Adipocyte (in vitro differentiated cells): ENCODE measurements at regions not wholly inside any gene's neighbourhood (a gene's known extent, or its start where the extent isn't known, plus 50 kb on each side); places are given as distances from the start of the nearest gene placed in this dataset.

Source experiments
- DNase-seq: peaks from one replicate; pipeline ENCODE4 v3.0.0-alpha.2; 2015; ENCODE audit warnings: low read depth
- H3K27me3 ChIP-seq: replicated peaks from 2 replicates; pipeline ENCODE4 v1.7.0; 2013; ENCODE audit warnings: mild to moderate bottlenecking, low read length, moderate library complexity; ENCODE audit not compliant: control insufficient read depth, insufficient read depth
- H3K36me3 ChIP-seq: 2 replicates; pipeline ENCODE4 v1.7.0; 2013; ENCODE audit warnings: low read length, mild to moderate bottlenecking, moderate library complexity; ENCODE audit not compliant: control insufficient read depth, insufficient read depth, severe bottlenecking
- H3K4me1 ChIP-seq: 2 replicates; pipeline ENCODE4 v1.7.0; 2013; ENCODE audit warnings: mild to moderate bottlenecking, low read length, moderate library complexity; ENCODE audit not compliant: control insufficient read depth, insufficient read depth
- H3K4me3 ChIP-seq: 2 replicates; pipeline ENCODE4 v1.7.0; 2013; ENCODE audit warnings: mild to moderate bottlenecking, low read length, moderate library complexity
- H3K9ac ChIP-seq: 2 replicates; pipeline ENCODE4 v1.7.0; 2013; ENCODE audit warnings: mild to moderate bottlenecking, low read length, moderate library complexity
- H3K9me3 ChIP-seq: 2 replicates; pipeline ENCODE4 v1.7.0; 2013; ENCODE audit warnings: mild to moderate bottlenecking, low read length, moderate library complexity; ENCODE audit not compliant: control insufficient read depth

GRCh38 chr10:6657669-6658068, 77.6 kb upstream of the PRKCQ start:
- Histone ChIP-seq H3K4me1 (no peaks in the 10 kb centered on the region), H3K9ac (no peak overlapping the region), H3K27me3 (peaks cover 47% of the 10 kb centered on the region), H3K9me3 (peaks cover 5% of the 10 kb centered on the region), H3K36me3 (no peaks in the 10 kb centered on the region), H3K4me3 (no peak overlapping the region)
- DNase-seq = no peak

DNA sequence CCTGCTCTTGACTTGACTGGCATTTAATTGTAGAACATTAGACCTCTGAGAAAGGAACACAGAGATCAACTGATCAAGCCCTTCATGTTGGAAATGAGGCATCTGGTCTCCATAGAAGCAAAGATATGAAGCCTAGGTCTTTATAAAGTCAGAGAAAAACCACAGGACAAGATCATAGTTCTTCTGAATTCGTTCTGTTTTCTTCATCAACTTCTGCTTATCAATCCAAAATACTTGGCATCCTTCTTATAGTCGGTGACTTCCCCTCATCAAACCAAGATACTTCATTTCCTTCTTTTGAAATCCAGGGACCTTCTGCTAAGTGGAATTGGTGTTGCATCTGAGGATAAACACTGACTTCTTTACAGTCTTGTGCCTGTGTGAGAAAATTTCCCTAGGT, 77.1 kb upstream of the PRKCQ start:
- peaks cover 47% of the 10 kb centered on the region for H3K27me3 ChIP-seq
- no peaks in the 10 kb centered on the region for H3K36me3 ChIP-seq
- no peaks in the 10 kb centered on the region for H3K4me1 ChIP-seq
- no peak overlapping the region for H3K4me3 ChIP-seq
- peaks cover 5% of the 10 kb centered on the region for H3K9me3 ChIP-seq
- H3K9ac ChIP-seq = no peak overlapping the region
- DNase-seq = no peak

GRCh38 chr10:6654571-6654970, 74.5 kb upstream of the PRKCQ start:
- Histone ChIP-seq H3K36me3 (no peaks in the 10 kb centered on the region), H3K4me1 (no peaks in the 10 kb centered on the region), H3K4me3 (no peak overlapping the region), H3K27me3 (peaks cover 50% of the 10 kb centered on the region), H3K9me3 (peaks cover 5% of the 10 kb centered on the region), H3K9ac (no peak overlapping the region)
- no peak for DNase-seq

DNA sequence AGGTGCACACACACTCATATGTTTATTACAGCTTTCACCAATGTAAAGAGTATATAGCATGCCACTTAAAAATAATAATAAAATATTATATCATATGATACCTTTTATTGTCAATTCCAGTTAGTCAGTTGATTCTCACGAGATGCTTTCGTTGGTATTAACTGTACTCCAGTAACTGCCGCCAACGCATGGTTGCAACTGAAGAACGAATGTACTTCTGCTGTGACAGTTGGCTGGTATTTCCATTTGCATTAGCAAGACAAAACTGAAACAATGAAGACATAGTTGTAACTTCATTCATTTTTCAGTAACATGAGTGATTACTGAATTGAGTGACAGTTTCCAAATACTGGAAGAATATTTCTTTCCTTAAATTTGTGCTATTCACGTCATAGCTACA, 70.5 kb upstream of the PRKCQ start:
- H3K9ac ChIP-seq = no peak overlapping the region
- no peaks in the 10 kb centered on the region for H3K36me3 ChIP-seq
- no peak overlapping the region for H3K4me3 ChIP-seq
- no peak for DNase-seq
- peaks cover 14% of the 10 kb centered on the region for H3K27me3 ChIP-seq
- H3K4me1 ChIP-seq = no peaks in the 10 kb centered on the region
- H3K9me3 ChIP-seq = peaks cover 2% of the 10 kb centered on the region

DNA sequence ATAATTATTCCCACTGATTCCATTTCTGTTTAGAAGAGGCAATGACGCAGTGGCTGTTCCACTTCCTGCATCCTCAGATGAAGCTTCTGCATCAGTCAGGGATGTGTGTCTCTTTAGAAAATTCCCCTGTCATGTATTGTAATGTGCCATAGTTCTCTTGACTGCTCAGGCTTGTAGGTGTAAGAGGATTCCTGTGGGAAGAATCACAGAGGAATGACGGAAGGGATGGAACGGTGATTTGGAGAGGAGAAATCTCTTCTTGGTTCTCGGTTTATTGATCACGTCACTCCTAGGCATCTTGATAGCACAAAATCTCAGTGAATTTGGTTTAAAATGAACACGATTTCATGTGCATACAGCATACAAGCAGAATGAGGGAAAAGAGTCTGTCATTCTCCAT, 69.8 kb upstream of the PRKCQ start:
- Histone ChIP-seq H3K4me3 (no peak overlapping the region), H3K9me3 (no peaks in the 10 kb centered on the region), H3K36me3 (no peaks in the 10 kb centered on the region), H3K27me3 (peaks cover 14% of the 10 kb centered on the region), H3K9ac (no peak overlapping the region), H3K4me1 (no peaks in the 10 kb centered on the region)
- DNase-seq = no peak

GRCh38 chr10:6648894-6649720, 69.0 kb upstream of the PRKCQ start:
- Histone ChIP-seq H3K4me3 (no peak overlapping the region), H3K4me1 (no peaks in the 10 kb centered on the region), H3K9me3 (no peaks in the 10 kb centered on the region), H3K27me3 (peaks cover 10% of the 10 kb centered on the region), H3K36me3 (no peaks in the 10 kb centered on the region), H3K9ac (no peak overlapping the region)
- DNase-seq = no peak

- Histone ChIP-seq H3K4me3 (no peak overlapping the region), H3K27me3 (peaks cover 6% of the 10 kb centered on the region), H3K9me3 (no peaks in the 10 kb centered on the region), H3K9ac (no peak overlapping the region), H3K36me3 (no peaks in the 10 kb centered on the region), H3K4me1 (no peaks in the 10 kb centered on the region)
- DNase-seq = peak; percentile 9
These were observed 67.9 kb upstream of the PRKCQ start for GRCh38 chr10:6647811-6648526.

DNA sequence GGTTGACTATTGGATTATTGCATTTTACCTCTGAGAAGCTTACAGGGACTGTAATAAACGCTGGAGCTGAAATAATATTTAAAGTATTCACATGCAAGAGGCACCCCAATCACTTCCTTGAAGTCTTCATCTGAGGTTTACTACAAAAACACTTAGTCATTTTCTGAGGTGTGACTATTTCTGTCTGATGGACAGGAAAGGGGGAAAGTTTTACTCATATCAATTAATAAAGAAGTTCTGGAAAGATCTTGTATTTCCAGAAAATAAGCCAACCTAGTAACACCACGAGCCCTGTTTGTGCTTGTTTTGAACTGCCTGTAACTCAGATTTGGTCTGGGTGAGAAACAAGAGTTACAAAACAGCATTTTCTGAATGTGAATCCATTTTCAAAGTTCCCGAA, 63.9 kb upstream of the PRKCQ start:
- Histone ChIP-seq H3K9ac (no peak overlapping the region), H3K9me3 (no peaks in the 10 kb centered on the region), H3K36me3 (no peaks in the 10 kb centered on the region), H3K27me3 (peaks cover 5% of the 10 kb centered on the region), H3K4me1 (no peaks in the 10 kb centered on the region), H3K4me3 (no peak overlapping the region)
- DNase-seq = no peak

DNA sequence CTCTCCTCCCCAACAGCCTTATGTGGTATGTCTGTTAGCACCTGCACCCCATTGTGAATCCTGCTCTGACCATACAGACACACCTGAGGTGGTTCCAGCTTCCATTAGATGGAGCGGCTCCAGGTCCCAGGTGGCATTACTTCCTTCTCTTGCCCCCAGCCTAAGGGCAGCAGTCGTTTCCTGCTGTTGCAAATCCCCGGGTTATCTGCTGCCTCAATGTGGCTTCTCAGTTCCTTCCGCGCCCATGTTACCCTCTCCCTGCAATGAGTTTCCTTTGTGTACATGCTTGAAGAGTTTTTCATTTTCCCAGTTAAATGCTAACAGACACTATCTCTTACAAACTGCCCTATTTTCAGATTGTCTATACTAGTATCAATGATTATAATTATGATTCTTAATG, 62.8 kb upstream of the PRKCQ start:
- Histone ChIP-seq H3K4me1 (no peaks in the 10 kb centered on the region), H3K27me3 (peaks cover 5% of the 10 kb centered on the region), H3K9ac (no peak overlapping the region), H3K4me3 (no peak overlapping the region), H3K36me3 (no peaks in the 10 kb centered on the region), H3K9me3 (no peaks in the 10 kb centered on the region)
- DNase-seq = no peak

- H3K4me3 ChIP-seq = no peak overlapping the region
- no peaks in the 10 kb centered on the region for H3K36me3 ChIP-seq
- peaks cover 5% of the 10 kb centered on the region for H3K27me3 ChIP-seq
- H3K9ac ChIP-seq = no peak overlapping the region
- no peaks in the 10 kb centered on the region for H3K4me1 ChIP-seq
- H3K9me3 ChIP-seq = no peaks in the 10 kb centered on the region
- DNase-seq = no peak
These were observed 60.5 kb upstream of the PRKCQ start for GRCh38 chr10:6640433-6641040.

DNA sequence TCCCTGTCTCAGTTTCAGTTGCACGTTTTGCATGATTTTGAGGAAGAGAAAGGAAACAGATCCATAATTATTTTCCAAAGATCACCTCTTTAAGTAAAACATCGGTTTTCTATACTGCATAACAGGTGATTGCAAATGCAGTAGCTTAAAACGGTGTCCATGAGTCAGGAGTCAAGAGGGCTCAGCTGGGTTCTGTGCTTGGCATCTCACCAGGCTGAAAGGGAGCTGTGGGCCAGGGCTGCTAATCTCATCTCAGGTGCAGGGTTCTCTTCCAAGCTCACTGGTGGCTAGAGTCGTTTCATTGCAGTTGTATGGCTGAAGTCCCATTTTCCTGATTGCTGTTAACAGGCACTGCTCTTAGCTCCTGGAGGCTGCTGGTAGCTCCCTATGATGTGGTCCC, 57.0 kb upstream of the PRKCQ start:
- no peak for DNase-seq
- H3K4me3 ChIP-seq = no peak overlapping the region
- no peak overlapping the region for H3K9ac ChIP-seq
- H3K4me1 ChIP-seq = no peaks in the 10 kb centered on the region
- no peaks in the 10 kb centered on the region for H3K27me3 ChIP-seq
- H3K9me3 ChIP-seq = no peaks in the 10 kb centered on the region
- no peaks in the 10 kb centered on the region for H3K36me3 ChIP-seq
